ENCODE measurements at regions not wholly inside any gene's neighbourhood (a gene's known extent, or its start where the extent isn't known, plus 50 kb on each side); places are given as distances from the start of the nearest gene placed in this dataset.
"Not testable (repeated sequence)": the region's sequence is repeated elsewhere in the genome, so short reads cannot be mapped to it uniquely, and the experiment has no call there.

DNA sequence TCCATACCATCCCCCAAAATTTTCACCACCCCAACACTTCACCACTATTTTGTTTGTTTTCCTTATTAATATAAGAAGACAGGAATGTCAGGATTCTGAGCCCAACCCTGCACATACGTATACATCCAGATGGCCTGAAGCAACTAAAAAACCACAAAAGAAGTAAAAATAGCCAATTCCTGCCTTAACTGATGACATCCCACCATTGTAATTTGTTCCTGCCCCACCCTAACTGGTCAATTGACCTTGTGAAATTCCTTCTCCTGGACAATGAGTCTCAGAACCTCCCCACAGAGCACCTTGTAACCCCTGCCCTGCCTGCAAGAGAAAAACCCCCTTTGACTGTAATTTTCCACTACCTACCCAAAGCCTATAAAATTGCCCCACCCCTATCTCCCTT lies 132.5 kb downstream of the ZNF675 start:
- H3K4me1 Mint-ChIP-seq: peaks cover 5% of the 10 kb centered on the region
- H2AFZ ChIP-seq: no peak overlapping the region
- no peaks in the 10 kb centered on the region for H3K27me3 ChIP-seq (ENCODE audit: insufficient read depth)
- no peaks in the 10 kb centered on the region for H4K20me1 ChIP-seq (replicated peaks; ENCODE audit: insufficient read depth)
- H3K4me3 Mint-ChIP-seq: no peak overlapping the region
- peaks cover 40% of the 10 kb centered on the region for H3K9me3 Mint-ChIP-seq
- H3K27ac Mint-ChIP-seq: no peak overlapping the region
- peaks cover 7% of the 10 kb centered on the region for H3K4me1 ChIP-seq (ENCODE audit: insufficient read depth)
- no peak for ATAC-seq
- no peak overlapping the region for H3K27ac ChIP-seq (ENCODE audit: low read depth)
- no peak overlapping the region for H3K4me2 ChIP-seq
- H3K4me3 ChIP-seq: no peak overlapping the region
- DNase-seq (ENCODE audit: low spot score): no peak
- TF ChIP-seq POLR2AphosphoS5 (IDR thresholded peaks at IDR 0.05; ENCODE audit: low read depth) (no peak), EZH2phosphoT487 (IDR thresholded peaks at IDR 0.05; ENCODE audit: unreplicated experiment) (no peak), ETS1 (IDR thresholded peaks at IDR 0.05) (no peak), CREB1 (CRISPR knock-in tag; IDR thresholded peaks at IDR 0.05; ENCODE audit: low read depth) (no peak), EZH2 (IDR thresholded peaks at IDR 0.05; ENCODE audit: low read depth, unreplicated experiment) (no peak)
- TF ChIP-seq, protein P1, sequence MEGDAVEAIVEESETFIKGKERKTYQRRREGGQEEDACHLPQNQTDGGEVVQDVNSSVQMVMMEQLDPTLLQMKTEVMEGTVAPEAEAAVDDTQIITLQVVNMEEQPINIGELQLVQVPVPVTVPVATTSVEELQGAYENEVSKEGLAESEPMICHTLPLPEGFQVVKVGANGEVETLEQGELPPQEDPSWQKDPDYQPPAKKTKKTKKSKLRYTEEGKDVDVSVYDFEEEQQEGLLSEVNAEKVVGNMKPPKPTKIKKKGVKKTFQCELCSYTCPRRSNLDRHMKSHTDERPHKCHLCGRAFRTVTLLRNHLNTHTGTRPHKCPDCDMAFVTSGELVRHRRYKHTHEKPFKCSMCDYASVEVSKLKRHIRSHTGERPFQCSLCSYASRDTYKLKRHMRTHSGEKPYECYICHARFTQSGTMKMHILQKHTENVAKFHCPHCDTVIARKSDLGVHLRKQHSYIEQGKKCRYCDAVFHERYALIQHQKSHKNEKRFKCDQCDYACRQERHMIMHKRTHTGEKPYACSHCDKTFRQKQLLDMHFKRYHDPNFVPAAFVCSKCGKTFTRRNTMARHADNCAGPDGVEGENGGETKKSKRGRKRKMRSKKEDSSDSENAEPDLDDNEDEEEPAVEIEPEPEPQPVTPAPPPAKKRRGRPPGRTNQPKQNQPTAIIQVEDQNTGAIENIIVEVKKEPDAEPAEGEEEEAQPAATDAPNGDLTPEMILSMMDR (conservative IDR thresholded peaks at IDR 0.05; ENCODE audit: low read depth in 2 of 2): no peak
- TF ChIP-seq, protein P2, sequence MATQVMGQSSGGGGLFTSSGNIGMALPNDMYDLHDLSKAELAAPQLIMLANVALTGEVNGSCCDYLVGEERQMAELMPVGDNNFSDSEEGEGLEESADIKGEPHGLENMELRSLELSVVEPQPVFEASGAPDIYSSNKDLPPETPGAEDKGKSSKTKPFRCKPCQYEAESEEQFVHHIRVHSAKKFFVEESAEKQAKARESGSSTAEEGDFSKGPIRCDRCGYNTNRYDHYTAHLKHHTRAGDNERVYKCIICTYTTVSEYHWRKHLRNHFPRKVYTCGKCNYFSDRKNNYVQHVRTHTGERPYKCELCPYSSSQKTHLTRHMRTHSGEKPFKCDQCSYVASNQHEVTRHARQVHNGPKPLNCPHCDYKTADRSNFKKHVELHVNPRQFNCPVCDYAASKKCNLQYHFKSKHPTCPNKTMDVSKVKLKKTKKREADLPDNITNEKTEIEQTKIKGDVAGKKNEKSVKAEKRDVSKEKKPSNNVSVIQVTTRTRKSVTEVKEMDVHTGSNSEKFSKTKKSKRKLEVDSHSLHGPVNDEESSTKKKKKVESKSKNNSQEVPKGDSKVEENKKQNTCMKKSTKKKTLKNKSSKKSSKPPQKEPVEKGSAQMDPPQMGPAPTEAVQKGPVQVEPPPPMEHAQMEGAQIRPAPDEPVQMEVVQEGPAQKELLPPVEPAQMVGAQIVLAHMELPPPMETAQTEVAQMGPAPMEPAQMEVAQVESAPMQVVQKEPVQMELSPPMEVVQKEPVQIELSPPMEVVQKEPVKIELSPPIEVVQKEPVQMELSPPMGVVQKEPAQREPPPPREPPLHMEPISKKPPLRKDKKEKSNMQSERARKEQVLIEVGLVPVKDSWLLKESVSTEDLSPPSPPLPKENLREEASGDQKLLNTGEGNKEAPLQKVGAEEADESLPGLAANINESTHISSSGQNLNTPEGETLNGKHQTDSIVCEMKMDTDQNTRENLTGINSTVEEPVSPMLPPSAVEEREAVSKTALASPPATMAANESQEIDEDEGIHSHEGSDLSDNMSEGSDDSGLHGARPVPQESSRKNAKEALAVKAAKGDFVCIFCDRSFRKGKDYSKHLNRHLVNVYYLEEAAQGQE (IDR thresholded peaks at IDR 0.05; ENCODE audit: unreplicated experiment): no peak
- peaks cover 13% of the 10 kb centered on the region for H3K9me2 ChIP-seq (ENCODE audit: insufficient read depth)
- H3K36me3 ChIP-seq (ENCODE audit: insufficient read depth): no peaks in the 10 kb centered on the region
- peaks cover under 1% of the 10 kb centered on the region for H3K27me3 Mint-ChIP-seq (ENCODE audit: insufficient read depth, low read depth, poor library complexity)
- H3K79me2 ChIP-seq (replicated peaks; ENCODE audit: insufficient read depth): no peaks in the 10 kb centered on the region
- H3F3A ChIP-seq (replicated peaks; ENCODE audit: low read depth): no peaks in the 10 kb centered on the region
- H3K36me3 Mint-ChIP-seq (ENCODE audit: low read depth): peaks cover 21% of the 10 kb centered on the region

GRCh38 chr19:23550102-23550501 lies 136.9 kb downstream of the ZNF675 start:
- H3K4me1 Mint-ChIP-seq; H3K4me3 ChIP-seq; H2AFZ ChIP-seq; H3K27me3 Mint-ChIP-seq (ENCODE audit: insufficient read depth, low read depth, poor library complexity); H3K27ac ChIP-seq (ENCODE audit: low read depth); H3K4me2 ChIP-seq; H3K36me3 ChIP-seq (ENCODE audit: insufficient read depth); H3K4me1 ChIP-seq (ENCODE audit: insufficient read depth); H3K27ac Mint-ChIP-seq; H3K4me3 Mint-ChIP-seq; H3F3A ChIP-seq (replicated peaks; ENCODE audit: low read depth); H4K20me1 ChIP-seq (replicated peaks; ENCODE audit: insufficient read depth); H3K79me2 ChIP-seq (replicated peaks; ENCODE audit: insufficient read depth); H3K27me3 ChIP-seq (ENCODE audit: insufficient read depth): not testable (repeated sequence)
- Mint-ChIP-seq H3K9me3 (peaks cover 34% of the 10 kb centered on the region), H3K36me3 (ENCODE audit: low read depth) (peaks cover 12% of the 10 kb centered on the region)
- peak; percentile 59 for DNase-seq (ENCODE audit: low spot score)
- ATAC-seq: 0 out of 3 replicates have a peak, but pooled peaks have one; percentile 39
- H3K9me2 ChIP-seq (ENCODE audit: insufficient read depth): peaks cover 16% of the 10 kb centered on the region
